IMR-90 (cell line): ENCODE measurements at regions not wholly inside any gene's neighbourhood (a gene's known extent, or its start where the extent isn't known, plus 50 kb on each side); places are given as distances from the start of the nearest gene placed in this dataset.

Source experiments
- CTCF ChIP-seq: conservative IDR thresholded peaks from 2 replicates; pipeline ENCODE4 v1.5.1; 2012; ENCODE audit warnings: mild to moderate bottlenecking, low read depth, low read length, improper control_type of control experiment
- MAFK ChIP-seq: IDR thresholded peaks from 2 replicates; pipeline ENCODE4 v1.6.1; 2012; ENCODE audit warnings: low read depth, low read length, improper control_type of control experiment

GRCh38 chr2:221345516-221345915 lies 226.6 kb downstream of the EPHA4 start:
- TF ChIP-seq CTCF (no peak), MAFK (no peak)
